H9 (cell line): ENCODE measurements at regions not wholly inside any gene's neighbourhood (a gene's known extent, or its start where the extent isn't known, plus 50 kb on each side); places are given as distances from the start of the nearest gene placed in this dataset.

Source experiments
- DNase-seq: peaks from one replicate; pipeline ENCODE4 v3.0.0-alpha.2; 2017
- H2AFZ ChIP-seq: one replicate; pipeline ENCODE4 v1.6.1; 2013; ENCODE audit warnings: mild to moderate bottlenecking, low read length, control low read depth, moderate library complexity
- H2AK5ac ChIP-seq: 2 replicates; pipeline ENCODE4 v1.6.1; 2013; ENCODE audit warnings: low read length, control low read depth, mixed read lengths; ENCODE audit not compliant: insufficient read length
- H2BK120ac ChIP-seq: one replicate; pipeline ENCODE4 v1.6.1; 2013; ENCODE audit warnings: low read depth, mild to moderate bottlenecking, low read length, control low read depth, inconsistent platforms; ENCODE audit not compliant: poor library complexity, severe bottlenecking
- H2BK12ac ChIP-seq: 2 replicates; pipeline ENCODE4 v1.6.1; 2013; ENCODE audit warnings: low read length, control low read depth, mixed read lengths, low read depth; ENCODE audit not compliant: insufficient read length
- H2BK15ac ChIP-seq: 2 replicates; pipeline ENCODE4 v1.6.1; 2013; ENCODE audit warnings: low read depth, low read length, control low read depth
- H2BK20ac ChIP-seq: one replicate; pipeline ENCODE4 v1.6.1; 2013; ENCODE audit warnings: low read depth, mild to moderate bottlenecking, low read length, control low read depth, inconsistent platforms; ENCODE audit not compliant: poor library complexity, severe bottlenecking
- H2BK5ac ChIP-seq: 2 replicates; pipeline ENCODE4 v1.6.1; 2013; ENCODE audit warnings: low read length, control low read depth, mixed read lengths; ENCODE audit not compliant: insufficient read length
- H3K14ac ChIP-seq: 2 replicates; pipeline ENCODE4 v1.6.1; 2013; ENCODE audit warnings: low read length, control low read depth; ENCODE audit not compliant: insufficient read depth
- H3K18ac ChIP-seq: 2 replicates; pipeline ENCODE4 v1.6.1; 2013; ENCODE audit warnings: low read depth, mild to moderate bottlenecking, mixed read lengths, low read length, control low read depth; ENCODE audit not compliant: insufficient read length
- H3K23ac ChIP-seq: 2 replicates; pipeline ENCODE4 v1.6.1; 2013; ENCODE audit warnings: low read length, control low read depth, mixed read lengths, low read depth; ENCODE audit not compliant: insufficient read length
- H3K23me2 ChIP-seq: 2 replicates; pipeline ENCODE4 v1.6.1; 2013; ENCODE audit warnings: low read depth, mild to moderate bottlenecking, mixed read lengths, low read length, control low read depth; ENCODE audit not compliant: insufficient read length, poor library complexity, severe bottlenecking
- H3K27ac ChIP-seq: 2 replicates; pipeline ENCODE4 v1.5.1; 2013; ENCODE audit warnings: low read length, control low read depth, mixed read lengths, low read depth; ENCODE audit not compliant: insufficient read length
- H3K27me3 ChIP-seq: 2 replicates; pipeline ENCODE4 v1.6.1; 2013; ENCODE audit warnings: low read length, control low read depth, inconsistent platforms; ENCODE audit not compliant: insufficient read depth
- H3K4ac ChIP-seq: 2 replicates; pipeline ENCODE4 v1.6.1; 2013; ENCODE audit warnings: low read depth, mild to moderate bottlenecking, control low read depth, inconsistent platforms, low read length, moderate library complexity
- H3K4me1 ChIP-seq: 2 replicates; pipeline ENCODE4 v1.6.1; 2013; ENCODE audit warnings: low read length, control low read depth, inconsistent platforms; ENCODE audit not compliant: insufficient read depth
- H3K4me2 ChIP-seq: 2 replicates; pipeline ENCODE4 v1.6.1; 2013; ENCODE audit warnings: low read length, control low read depth, mixed read lengths; ENCODE audit not compliant: insufficient read length, insufficient read depth
- H3K56ac ChIP-seq: 2 replicates; pipeline ENCODE4 v1.6.1; 2013; ENCODE audit warnings: low read depth, mild to moderate bottlenecking, mixed read lengths, low read length, control low read depth; ENCODE audit not compliant: insufficient read length
- H3K79me1 ChIP-seq: 2 replicates; pipeline ENCODE4 v1.6.1; 2013; ENCODE audit warnings: low read depth, mild to moderate bottlenecking, moderate library complexity, low read length, control low read depth, inconsistent platforms; ENCODE audit not compliant: insufficient read depth, poor library complexity, severe bottlenecking
- H3K79me2 ChIP-seq: 2 replicates; pipeline ENCODE4 v1.6.1; 2013; ENCODE audit warnings: low read length, control low read depth, inconsistent platforms; ENCODE audit not compliant: insufficient read depth
- H3K9ac ChIP-seq: 2 replicates; pipeline ENCODE4 v1.6.1; 2013; ENCODE audit warnings: low read length, control low read depth, mixed read lengths; ENCODE audit not compliant: insufficient read length; ENCODE audit errors: extremely low read depth
- H3K9me3 ChIP-seq: one replicate; pipeline ENCODE4 v1.6.1; 2013; ENCODE audit warnings: low read depth, low read length, inconsistent platforms; ENCODE audit not compliant: control insufficient read depth
- H3T11ph ChIP-seq: one replicate; pipeline ENCODE4 v1.6.1; 2013; ENCODE audit warnings: mild to moderate bottlenecking, low read length, control low read depth, inconsistent platforms
- H4K20me1 ChIP-seq: one replicate; pipeline ENCODE4 v1.6.1; 2013; ENCODE audit not compliant: control insufficient read depth, insufficient read length, insufficient read depth
- H4K5ac ChIP-seq: 2 replicates; pipeline ENCODE4 v1.6.1; 2013; ENCODE audit warnings: low read depth, mild to moderate bottlenecking, mixed read lengths, low read length, control low read depth; ENCODE audit not compliant: insufficient read length
- H4K8ac ChIP-seq: replicated peaks from 2 replicates; pipeline ENCODE4 v1.6.1; 2013; ENCODE audit warnings: low read length, control low read depth, mixed read lengths, low read depth; ENCODE audit not compliant: insufficient read length
- H4K91ac ChIP-seq: 2 replicates; pipeline ENCODE4 v1.6.1; 2013; ENCODE audit warnings: low read depth, mild to moderate bottlenecking, moderate library complexity, mixed read lengths, low read length, control low read depth; ENCODE audit not compliant: insufficient read length
- H3K27ac Mint-ChIP-seq, 3 experiments: 2 replicates in 2 of 3; 3 replicates in 1 of 3; pipeline ENCODE4 v1.8.0; 2020 to 2021; ENCODE audit warnings: mixed read lengths in 3 of 3, mild to moderate bottlenecking in 1 of 3, moderate library complexity in 1 of 3
- H3K27me3 Mint-ChIP-seq: 2 replicates; pipeline ENCODE4 v1.8.0; 2021; ENCODE audit warnings: low read depth, mild to moderate bottlenecking, moderate library complexity, mixed read lengths
- H3K36me3 Mint-ChIP-seq, 3 experiments: 2 replicates in 2 of 3; 3 replicates in 1 of 3; pipeline ENCODE4 v1.8.0; 2020 to 2021; ENCODE audit warnings: low read depth in 3 of 3, mixed read lengths in 3 of 3; ENCODE audit not compliant: insufficient read depth in 1 of 3
- H3K4me1 Mint-ChIP-seq, 2 experiments: 2 replicates each; pipeline ENCODE4 v1.8.0; 2020; ENCODE audit warnings: mixed read lengths in 2 of 2
- H3K4me3 Mint-ChIP-seq, 2 experiments: 2 replicates in 1 of 2; 3 replicates in 1 of 2; pipeline ENCODE4 v1.8.0; 2020 to 2021; ENCODE audit warnings: mild to moderate bottlenecking in 2 of 2, mixed read lengths in 2 of 2, moderate library complexity in 1 of 2
- H3K9me3 Mint-ChIP-seq, 2 experiments: 2 replicates in 1 of 2; 3 replicates in 1 of 2; pipeline ENCODE4 v1.8.0; 2020; ENCODE audit warnings: mild to moderate bottlenecking in 2 of 2, mixed read lengths in 2 of 2, moderate library complexity in 1 of 2
- WGBS: extraction: QIAGEN DNeasy Blood & Tissue Kit; methylation state at CpG from one replicate; pipeline ENCODE4 v1.1.7; 2013; ENCODE audit warnings: missing lambda C conversion rate, low lambda C conversion rate, mixed read lengths; ENCODE audit not compliant: insufficient read length; ENCODE audit errors: extremely low coverage; 5-methylcytosine and 5-hydroxymethylcytosine counted together
- TF ChIP-seq, protein P1 (sequence below): fragments of 200-600 bp; sonication (generic); conservative IDR thresholded peaks from 3 replicates; pipeline ENCODE4 v1.8.0; 2021; ENCODE audit warnings: antibody characterized with exemption, mild to moderate bottlenecking

DNA sequence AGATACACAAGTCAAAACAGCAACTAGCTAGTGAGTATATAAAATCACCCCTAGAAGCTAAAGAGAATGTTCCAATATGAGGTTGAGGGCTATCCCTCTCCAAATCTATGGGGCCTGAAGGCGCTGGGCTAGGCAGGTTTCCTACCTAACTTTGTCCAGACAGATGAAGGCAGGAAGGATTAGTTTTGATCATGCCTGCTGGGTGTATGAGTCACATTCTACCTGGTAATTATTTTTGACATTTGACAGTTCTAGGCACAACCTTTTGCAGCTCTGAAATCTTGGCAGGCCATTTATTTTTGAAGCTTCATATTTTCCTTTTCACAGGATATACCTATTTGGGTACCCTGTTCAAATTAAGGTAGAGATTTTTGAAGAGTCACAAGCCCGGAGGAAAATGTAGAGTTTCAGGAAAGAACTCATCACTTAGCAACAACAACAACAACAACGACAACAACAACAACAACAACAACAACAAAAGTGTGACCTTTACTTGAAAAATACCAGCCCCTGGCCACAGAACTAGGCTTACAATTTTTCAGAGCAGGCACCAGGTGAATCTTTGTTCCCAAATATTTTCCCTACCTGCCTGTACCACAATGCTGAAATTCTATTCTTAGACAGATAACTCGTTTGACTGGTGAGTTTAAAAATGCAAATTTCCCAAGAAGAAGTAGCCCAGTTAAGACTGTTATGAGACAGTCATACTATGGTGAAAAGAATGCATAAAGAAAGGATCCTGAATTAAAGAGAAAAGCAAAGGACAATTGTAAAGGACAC lies 175.5 kb upstream of the TUT7 start:
- TF ChIP-seq, protein P1, sequence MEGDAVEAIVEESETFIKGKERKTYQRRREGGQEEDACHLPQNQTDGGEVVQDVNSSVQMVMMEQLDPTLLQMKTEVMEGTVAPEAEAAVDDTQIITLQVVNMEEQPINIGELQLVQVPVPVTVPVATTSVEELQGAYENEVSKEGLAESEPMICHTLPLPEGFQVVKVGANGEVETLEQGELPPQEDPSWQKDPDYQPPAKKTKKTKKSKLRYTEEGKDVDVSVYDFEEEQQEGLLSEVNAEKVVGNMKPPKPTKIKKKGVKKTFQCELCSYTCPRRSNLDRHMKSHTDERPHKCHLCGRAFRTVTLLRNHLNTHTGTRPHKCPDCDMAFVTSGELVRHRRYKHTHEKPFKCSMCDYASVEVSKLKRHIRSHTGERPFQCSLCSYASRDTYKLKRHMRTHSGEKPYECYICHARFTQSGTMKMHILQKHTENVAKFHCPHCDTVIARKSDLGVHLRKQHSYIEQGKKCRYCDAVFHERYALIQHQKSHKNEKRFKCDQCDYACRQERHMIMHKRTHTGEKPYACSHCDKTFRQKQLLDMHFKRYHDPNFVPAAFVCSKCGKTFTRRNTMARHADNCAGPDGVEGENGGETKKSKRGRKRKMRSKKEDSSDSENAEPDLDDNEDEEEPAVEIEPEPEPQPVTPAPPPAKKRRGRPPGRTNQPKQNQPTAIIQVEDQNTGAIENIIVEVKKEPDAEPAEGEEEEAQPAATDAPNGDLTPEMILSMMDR: no peak
- H4K91ac ChIP-seq: no peak overlapping the region
- H2BK15ac ChIP-seq: no peak overlapping the region
- no peak overlapping the region for H2BK5ac ChIP-seq
- H3K18ac ChIP-seq: no peak overlapping the region
- no peak overlapping the region for H2AK5ac ChIP-seq
- H3K4me2 ChIP-seq: no peak overlapping the region
- H2AFZ ChIP-seq: no peak overlapping the region
- H3K79me2 ChIP-seq: no peaks in the 10 kb centered on the region
- no peak overlapping the region for H2BK20ac ChIP-seq
- no peaks in the 10 kb centered on the region for H4K20me1 ChIP-seq
- Mint-ChIP-seq H3K4me1 (peaks cover 12 to 18% of the 10 kb centered on the region in 2 experiments), H3K36me3 (no peaks in the 10 kb centered on the region), H3K9me3 (no peaks in the 10 kb centered on the region), H3K27ac (peak overlapping the region in 1 of 3 experiments; percentile 77; a peak in 3 of 7 replicates), H3K4me3 (no peak overlapping the region), H3K27me3 (no peaks in the 10 kb centered on the region)
- no peaks in the 10 kb centered on the region for H3K23me2 ChIP-seq
- H3K4me1 ChIP-seq: no peaks in the 10 kb centered on the region; the same call in 1 of the 2 replicates
- H3K27me3 ChIP-seq: no peaks in the 10 kb centered on the region
- no peak overlapping the region for H4K8ac ChIP-seq
- no peak overlapping the region for H2BK120ac ChIP-seq
- no peak overlapping the region for H4K5ac ChIP-seq
- H3K23ac ChIP-seq: no peak overlapping the region
- H3K27ac ChIP-seq: no peak overlapping the region
- H3K9ac ChIP-seq: no peak overlapping the region
- no peak overlapping the region for H3K4ac ChIP-seq
- H3K56ac ChIP-seq: no peak overlapping the region
- H3K79me1 ChIP-seq: no peaks in the 10 kb centered on the region
- no peak for DNase-seq
- no CpG with 5 or more reads among the region's 4 CpGs for WGBS
- H3K14ac ChIP-seq: no peak overlapping the region
- no peak overlapping the region for H3T11ph ChIP-seq
- no peaks in the 10 kb centered on the region for H3K9me3 ChIP-seq
- no peak overlapping the region for H2BK12ac ChIP-seq
